Activated CD4-positive, alpha-beta memory T cell treated with anti-CD3 and anti-CD28 coated beads for 36 hours (primary cell): ENCODE measurements at regions not wholly inside any gene's neighbourhood (a gene's known extent, or its start where the extent isn't known, plus 50 kb on each side); places are given as distances from the start of the nearest gene placed in this dataset.

ENCODE experiments used
- CTCF ChIA-PET: fragments of 350-600 bp; sonication (Branson Sonifier 250); formaldehyde crosslinking; loops from one replicate; lab custom pipeline; 2021; ENCODE audit warnings: antibody characterized with exemption, inconsistent platforms; lab: Charles Lee
- POLR2A ChIA-PET: fragments of 350-600 bp; sonication (Branson Sonifier 250); formaldehyde crosslinking; loops from one replicate; lab custom pipeline; 2021; ENCODE audit warnings: antibody characterized with exemption; lab: Charles Lee
- DNase-seq: peaks from one replicate; pipeline ENCODE4 v3.0.0-alpha.2; 2020
- H3K27ac Mint-ChIP-seq: one replicate; pipeline ENCODE4 v1.8.0; 2021; ENCODE audit warnings: mixed read lengths
- H3K27me3 Mint-ChIP-seq: one replicate; pipeline ENCODE4 v1.8.0; 2021; ENCODE audit warnings: mixed read lengths
- H3K36me3 Mint-ChIP-seq: one replicate; pipeline ENCODE4 v1.8.0; 2021; ENCODE audit warnings: mixed read lengths
- H3K4me1 Mint-ChIP-seq: one replicate; pipeline ENCODE4 v1.8.0; 2021; ENCODE audit warnings: low read depth, mixed read lengths
- H3K4me3 Mint-ChIP-seq: one replicate; pipeline ENCODE4 v1.8.0; 2021; ENCODE audit warnings: mild to moderate bottlenecking, mixed read lengths
- H3K9me3 Mint-ChIP-seq: one replicate; pipeline ENCODE4 v1.8.0; 2021; ENCODE audit warnings: mixed read lengths
- intact Hi-C: fragments of 100-400 bp; cut with micrococcal nuclease; formaldehyde crosslinking; loops from one replicate; pipeline ENCODE4 v1.15.1; 2023

GRCh38 chr15:47360305-47360704 lies 357.0 kb upstream of the SEMA6D start:
- Mint-ChIP-seq H3K4me3 (no peak overlapping the region), H3K9me3 (no peaks in the 10 kb centered on the region), H3K27me3 (no peaks in the 10 kb centered on the region), H3K27ac (no peak overlapping the region), H3K4me1 (no peaks in the 10 kb centered on the region), H3K36me3 (no peaks in the 10 kb centered on the region)
- ChIA-PET POLR2A (no interaction called here), CTCF (no interaction called here)
- intact Hi-C loops = no loop called here
- no peak for DNase-seq

GRCh38 chr15:47362118-47362905 lies 355.0 kb upstream of the SEMA6D start:
- POLR2A ChIA-PET = no interaction called here
- intact Hi-C loops = no loop called here
- Mint-ChIP-seq H3K9me3 (no peaks in the 10 kb centered on the region), H3K27me3 (no peaks in the 10 kb centered on the region), H3K4me3 (no peak overlapping the region), H3K36me3 (no peaks in the 10 kb centered on the region), H3K4me1 (no peaks in the 10 kb centered on the region), H3K27ac (no peak overlapping the region)
- DNase-seq = no peak
- CTCF ChIA-PET = no interaction called here

GRCh38 chr15:47363653-47364052 lies 353.7 kb upstream of the SEMA6D start:
- Mint-ChIP-seq H3K27ac (no peak overlapping the region), H3K36me3 (no peaks in the 10 kb centered on the region), H3K27me3 (no peaks in the 10 kb centered on the region), H3K4me3 (no peak overlapping the region), H3K4me1 (no peaks in the 10 kb centered on the region), H3K9me3 (no peaks in the 10 kb centered on the region)
- POLR2A ChIA-PET = no interaction called here
- CTCF ChIA-PET = no interaction called here
- DNase-seq = no peak
- intact Hi-C loops = no loop called here

- POLR2A ChIA-PET = no interaction called here
- intact Hi-C loops = no loop called here
- no peaks in the 10 kb centered on the region for H3K36me3 Mint-ChIP-seq
- no peak overlapping the region for H3K27ac Mint-ChIP-seq
- no peaks in the 10 kb centered on the region for H3K9me3 Mint-ChIP-seq
- no peaks in the 10 kb centered on the region for H3K27me3 Mint-ChIP-seq
- no peaks in the 10 kb centered on the region for H3K4me1 Mint-ChIP-seq
- no peak overlapping the region for H3K4me3 Mint-ChIP-seq
- CTCF ChIA-PET = no interaction called here
- no peak for DNase-seq
Observed at GRCh38 chr15:47364230-47365141, 352.8 kb upstream of the SEMA6D start.

GRCh38 chr15:47366884-47367283 lies 350.4 kb upstream of the SEMA6D start:
- Mint-ChIP-seq H3K36me3 (no peaks in the 10 kb centered on the region), H3K27ac (no peak overlapping the region), H3K9me3 (no peaks in the 10 kb centered on the region), H3K27me3 (no peaks in the 10 kb centered on the region), H3K4me3 (no peak overlapping the region), H3K4me1 (no peaks in the 10 kb centered on the region)
- intact Hi-C loops = no loop called here
- CTCF ChIA-PET = no interaction called here
- POLR2A ChIA-PET = no interaction called here
- no peak for DNase-seq

GRCh38 chr15:47367726-47368390 lies 349.4 kb upstream of the SEMA6D start:
- POLR2A ChIA-PET = no interaction called here
- CTCF ChIA-PET = no interaction called here
- DNase-seq = no peak
- Mint-ChIP-seq H3K36me3 (no peaks in the 10 kb centered on the region), H3K4me1 (no peaks in the 10 kb centered on the region), H3K27ac (no peak overlapping the region), H3K9me3 (no peaks in the 10 kb centered on the region), H3K27me3 (no peaks in the 10 kb centered on the region), H3K4me3 (no peak overlapping the region)
- intact Hi-C loops = no loop called here

GRCh38 chr15:47371939-47372338 lies 345.4 kb upstream of the SEMA6D start:
- no peaks in the 10 kb centered on the region for H3K27me3 Mint-ChIP-seq

GRCh38 chr15:47374222-47374621 lies 343.1 kb upstream of the SEMA6D start:
- Mint-ChIP-seq H3K27ac (no peak overlapping the region), H3K27me3 (no peaks in the 10 kb centered on the region), H3K4me3 (no peak overlapping the region), H3K9me3 (no peaks in the 10 kb centered on the region), H3K36me3 (no peaks in the 10 kb centered on the region), H3K4me1 (no peaks in the 10 kb centered on the region)
- ChIA-PET POLR2A (no interaction called here), CTCF (no interaction called here)
- no peak for DNase-seq
- intact Hi-C loops = no loop called here

More at GRCh38 chr15:47371939-47372338, 345.4 kb upstream of the SEMA6D start:
- no peaks in the 10 kb centered on the region for H3K4me1 Mint-ChIP-seq
- ChIA-PET POLR2A (no interaction called here), CTCF (no interaction called here)
- no peaks in the 10 kb centered on the region for H3K9me3 Mint-ChIP-seq
- intact Hi-C loops = no loop called here
- H3K36me3 Mint-ChIP-seq = no peaks in the 10 kb centered on the region
- no peak overlapping the region for H3K4me3 Mint-ChIP-seq
- DNase-seq = no peak
- no peak overlapping the region for H3K27ac Mint-ChIP-seq

- no peak overlapping the region for H3K4me3 Mint-ChIP-seq
- DNase-seq = no peak
- H3K27me3 Mint-ChIP-seq = no peaks in the 10 kb centered on the region
- ChIA-PET POLR2A (no interaction called here), CTCF (no interaction called here)
- intact Hi-C loops = no loop called here
- H3K27ac Mint-ChIP-seq = no peak overlapping the region
- H3K36me3 Mint-ChIP-seq = no peaks in the 10 kb centered on the region
- no peaks in the 10 kb centered on the region for H3K4me1 Mint-ChIP-seq
- H3K9me3 Mint-ChIP-seq = no peaks in the 10 kb centered on the region
Observed at GRCh38 chr15:47376190-47376589, 341.1 kb upstream of the SEMA6D start.

- DNase-seq = no peak
- intact Hi-C loops = no loop called here
- H3K27me3 Mint-ChIP-seq = no peaks in the 10 kb centered on the region
- no peaks in the 10 kb centered on the region for H3K9me3 Mint-ChIP-seq
- no peaks in the 10 kb centered on the region for H3K36me3 Mint-ChIP-seq
- POLR2A ChIA-PET = no interaction called here
- no peak overlapping the region for H3K4me3 Mint-ChIP-seq
- H3K4me1 Mint-ChIP-seq = no peaks in the 10 kb centered on the region
- H3K27ac Mint-ChIP-seq = no peak overlapping the region
- CTCF ChIA-PET = no interaction called here
Observed at GRCh38 chr15:47377465-47377864, 339.8 kb upstream of the SEMA6D start.

GRCh38 chr15:47378527-47378926 lies 338.8 kb upstream of the SEMA6D start:
- POLR2A ChIA-PET = no interaction called here
- CTCF ChIA-PET = interaction anchor here (0.7 kb wide), 1 partner anchor 31 kb away, joined by 3 read pairs; no protein-coding TSS in a partner anchor
- Mint-ChIP-seq H3K27me3 (no peaks in the 10 kb centered on the region), H3K36me3 (no peaks in the 10 kb centered on the region), H3K4me3 (no peak overlapping the region), H3K27ac (no peak overlapping the region), H3K9me3 (no peaks in the 10 kb centered on the region), H3K4me1 (no peaks in the 10 kb centered on the region)
- intact Hi-C loops = no loop called here
- DNase-seq = no peak

- Mint-ChIP-seq H3K27me3 (no peaks in the 10 kb centered on the region), H3K36me3 (no peaks in the 10 kb centered on the region), H3K9me3 (no peaks in the 10 kb centered on the region), H3K4me3 (no peak overlapping the region), H3K4me1 (no peaks in the 10 kb centered on the region), H3K27ac (no peak overlapping the region)
- intact Hi-C loops = no loop called here
- CTCF ChIA-PET = no interaction called here
- POLR2A ChIA-PET = no interaction called here
- DNase-seq = no peak
Observed at GRCh38 chr15:47383102-47383501, 334.2 kb upstream of the SEMA6D start.
